Mesendoderm (in vitro differentiated cells): ENCODE measurements at regions not wholly inside any gene's neighbourhood (a gene's known extent, or its start where the extent isn't known, plus 50 kb on each side); places are given as distances from the start of the nearest gene placed in this dataset.

ENCODE experiments used
- DNase-seq: peaks from one replicate; pipeline ENCODE4 v3.0.0; 2013
- H2AK5ac ChIP-seq: 2 replicates; pipeline ENCODE4 v1.6.1; 2013; ENCODE audit warnings: low read length, inconsistent platforms
- H2BK120ac ChIP-seq: 2 replicates; pipeline ENCODE4 v1.6.1; 2013; ENCODE audit warnings: low read depth, mild to moderate bottlenecking, low read length, moderate library complexity, mixed read lengths
- H2BK15ac ChIP-seq: replicated peaks from 2 replicates; pipeline ENCODE4 v1.6.1; 2013; ENCODE audit warnings: low read depth, mild to moderate bottlenecking, moderate library complexity
- H2BK5ac ChIP-seq: 2 replicates; pipeline ENCODE4 v1.6.1; 2013; ENCODE audit warnings: low read length, inconsistent platforms
- H3K18ac ChIP-seq: 2 replicates; pipeline ENCODE4 v1.6.1; 2013; ENCODE audit warnings: mild to moderate bottlenecking, low read length, mixed read lengths
- H3K23ac ChIP-seq: one replicate; pipeline ENCODE4 v1.6.1; 2013; ENCODE audit warnings: low read length
- H3K27ac ChIP-seq: 2 replicates; pipeline ENCODE4 v1.5.1; 2013; ENCODE audit warnings: low read depth, mild to moderate bottlenecking, inconsistent platforms, low read length, moderate library complexity
- H3K27me3 ChIP-seq: 2 replicates; pipeline ENCODE4 v1.6.1; 2013; ENCODE audit warnings: low read length, control low read depth, mild to moderate bottlenecking, inconsistent platforms; ENCODE audit not compliant: insufficient read depth, poor library complexity
- H3K36me3 ChIP-seq: 2 replicates; pipeline ENCODE4 v1.6.1; 2013; ENCODE audit warnings: low read length, inconsistent platforms; ENCODE audit not compliant: control insufficient read depth, insufficient read depth
- H3K4ac ChIP-seq: one replicate; pipeline ENCODE4 v1.6.1; 2013; ENCODE audit warnings: low read depth, mild to moderate bottlenecking, low read length, moderate library complexity
- H3K4me1 ChIP-seq: 2 replicates; pipeline ENCODE4 v1.6.1; 2013; ENCODE audit warnings: low read depth, low read length, inconsistent platforms; ENCODE audit not compliant: control insufficient read depth
- H3K4me2 ChIP-seq: 2 replicates; pipeline ENCODE4 v1.6.1; 2013; ENCODE audit warnings: low read length
- H3K4me3 ChIP-seq: 2 replicates; pipeline ENCODE4 v1.5.1; 2013; ENCODE audit warnings: mild to moderate bottlenecking, low read length
- H3K56ac ChIP-seq: one replicate; pipeline ENCODE4 v1.6.1; 2013; ENCODE audit warnings: low read length
- H3K79me1 ChIP-seq: 2 replicates; pipeline ENCODE4 v1.6.1; 2013; ENCODE audit warnings: low read length, inconsistent platforms
- H3K79me2 ChIP-seq: 2 replicates; pipeline ENCODE4 v1.6.1; 2013; ENCODE audit warnings: mild to moderate bottlenecking, low read length; ENCODE audit not compliant: control insufficient read depth, insufficient read depth
- H3K9ac ChIP-seq: 2 replicates; pipeline ENCODE4 v1.6.1; 2013; ENCODE audit warnings: low read length, inconsistent platforms
- H4K5ac ChIP-seq: one replicate; pipeline ENCODE4 v1.6.1; 2013; ENCODE audit warnings: low read length
- H4K8ac ChIP-seq: one replicate; pipeline ENCODE4 v1.6.1; 2013; ENCODE audit warnings: low read depth, mild to moderate bottlenecking, control low read depth, low read length, moderate library complexity
- WGBS: extraction: QIAGEN DNeasy Blood & Tissue Kit; methylation state at CpG from one replicate; pipeline ENCODE4 v1.1.7; 2013; ENCODE audit warnings: low lambda C conversion rate, missing lambda C conversion rate; ENCODE audit not compliant: insufficient coverage; ENCODE audit errors: extremely low coverage; 5-methylcytosine and 5-hydroxymethylcytosine counted together

- Histone ChIP-seq H3K27me3 (no peaks in the 10 kb centered on the region), H2BK120ac (no peak overlapping the region), H3K4me3 (no peak overlapping the region), H3K9ac (no peak overlapping the region), H2AK5ac (no peak overlapping the region), H3K56ac (no peak overlapping the region), H3K27ac (no peak overlapping the region), H2BK15ac (no peak overlapping the region), H2BK5ac (no peak overlapping the region), H3K23ac (no peak overlapping the region), H3K36me3 (no peaks in the 10 kb centered on the region), H4K5ac (no peak overlapping the region), H3K79me2 (no peaks in the 10 kb centered on the region), H3K4me1 (no peaks in the 10 kb centered on the region), H3K79me1 (no peaks in the 10 kb centered on the region), H3K18ac (no peak overlapping the region), H3K4me2 (no peak overlapping the region), H4K8ac (no peak overlapping the region), H3K4ac (no peak overlapping the region)
- DNase-seq = no peak
These were observed 984.9 kb downstream of the TLE4 start for GRCh38 chr9:80556631-80557030.

- no peak overlapping the region for H4K8ac ChIP-seq
- no CpG with 5 or more reads among the region's 2 CpGs for WGBS
- no peak overlapping the region for H3K4me2 ChIP-seq
- H3K23ac ChIP-seq = no peak overlapping the region
- no peaks in the 10 kb centered on the region for H3K27me3 ChIP-seq
- H3K79me1 ChIP-seq = no peaks in the 10 kb centered on the region
- H3K4me3 ChIP-seq = no peak overlapping the region
- no peak for DNase-seq
- no peaks in the 10 kb centered on the region for H3K79me2 ChIP-seq
- no peak overlapping the region for H3K9ac ChIP-seq
- H2BK5ac ChIP-seq = no peak overlapping the region
- H3K4me1 ChIP-seq = no peaks in the 10 kb centered on the region
- no peak overlapping the region for H3K27ac ChIP-seq
- H3K18ac ChIP-seq = no peak overlapping the region
- no peak overlapping the region for H4K5ac ChIP-seq
- no peak overlapping the region for H3K4ac ChIP-seq
- no peak overlapping the region for H2BK120ac ChIP-seq
- no peak overlapping the region for H3K56ac ChIP-seq
- no peaks in the 10 kb centered on the region for H3K36me3 ChIP-seq
- H2AK5ac ChIP-seq = no peak overlapping the region
- no peak overlapping the region for H2BK15ac ChIP-seq
These were observed 984.1 kb downstream of the TLE4 start for GRCh38 chr9:80555782-80556325.

- no peak overlapping the region for H3K23ac ChIP-seq
- no peak overlapping the region for H4K5ac ChIP-seq
- H2BK5ac ChIP-seq = no peak overlapping the region
- H3K79me1 ChIP-seq = no peaks in the 10 kb centered on the region
- H3K27ac ChIP-seq = no peak overlapping the region
- H3K56ac ChIP-seq = no peak overlapping the region
- no peaks in the 10 kb centered on the region for H3K36me3 ChIP-seq
- H3K4me2 ChIP-seq = no peak overlapping the region
- no peak overlapping the region for H3K4ac ChIP-seq
- DNase-seq = no peak
- H2AK5ac ChIP-seq = no peak overlapping the region
- H2BK120ac ChIP-seq = no peak overlapping the region
- no peaks in the 10 kb centered on the region for H3K4me1 ChIP-seq
- no peak overlapping the region for H3K18ac ChIP-seq
- H3K4me3 ChIP-seq = no peak overlapping the region
- no peak overlapping the region for H4K8ac ChIP-seq
- H3K9ac ChIP-seq = no peak overlapping the region
- no peaks in the 10 kb centered on the region for H3K79me2 ChIP-seq
- no peak overlapping the region for H2BK15ac ChIP-seq
- no peaks in the 10 kb centered on the region for H3K27me3 ChIP-seq
These were observed 983.1 kb downstream of the TLE4 start for GRCh38 chr9:80554856-80555255.

- Histone ChIP-seq H2AK5ac (no peak overlapping the region), H3K79me2 (no peaks in the 10 kb centered on the region), H3K27ac (no peak overlapping the region), H2BK5ac (no peak overlapping the region), H3K4ac (no peak overlapping the region), H3K18ac (no peak overlapping the region), H2BK120ac (no peak overlapping the region), H4K5ac (no peak overlapping the region), H3K4me3 (no peak overlapping the region), H3K4me1 (no peaks in the 10 kb centered on the region), H3K9ac (no peak overlapping the region), H3K27me3 (no peaks in the 10 kb centered on the region), H3K36me3 (no peaks in the 10 kb centered on the region), H3K79me1 (no peaks in the 10 kb centered on the region), H3K56ac (no peak overlapping the region), H2BK15ac (no peak overlapping the region), H3K23ac (no peak overlapping the region), H3K4me2 (no peak overlapping the region), H4K8ac (no peak overlapping the region)
- no CpG with 5 or more reads among the region's 3 CpGs for WGBS
- DNase-seq = no peak
These were observed 982.5 kb downstream of the TLE4 start for GRCh38 chr9:80554301-80554700.

GRCh38 chr9:80552931-80553330 lies 981.2 kb downstream of the TLE4 start:
- Histone ChIP-seq H3K9ac (no peak overlapping the region), H3K79me2 (no peaks in the 10 kb centered on the region), H3K27me3 (no peaks in the 10 kb centered on the region), H4K5ac (no peak overlapping the region), H3K27ac (no peak overlapping the region), H4K8ac (no peak overlapping the region), H3K36me3 (no peaks in the 10 kb centered on the region), H3K23ac (no peak overlapping the region), H2BK15ac (no peak overlapping the region), H3K18ac (no peak overlapping the region), H3K4me3 (no peak overlapping the region), H2AK5ac (no peak overlapping the region), H2BK5ac (no peak overlapping the region), H2BK120ac (no peak overlapping the region), H3K4me1 (no peaks in the 10 kb centered on the region), H3K4ac (no peak overlapping the region), H3K79me1 (no peaks in the 10 kb centered on the region), H3K56ac (no peak overlapping the region), H3K4me2 (no peak overlapping the region)
- WGBS = no CpG with 5 or more reads among the region's 6 CpGs
- peak; percentile 2 for DNase-seq

- no peak overlapping the region for H2AK5ac ChIP-seq
- H3K36me3 ChIP-seq = no peaks in the 10 kb centered on the region
- no peak overlapping the region for H4K5ac ChIP-seq
- no peak overlapping the region for H2BK5ac ChIP-seq
- H4K8ac ChIP-seq = no peak overlapping the region
- no peak overlapping the region for H2BK15ac ChIP-seq
- no peak overlapping the region for H3K18ac ChIP-seq
- no peak overlapping the region for H3K27ac ChIP-seq
- H3K4me3 ChIP-seq = no peak overlapping the region
- no peaks in the 10 kb centered on the region for H3K27me3 ChIP-seq
- no peak overlapping the region for H3K56ac ChIP-seq
- no peak overlapping the region for H2BK120ac ChIP-seq
- no peak overlapping the region for H3K23ac ChIP-seq
- no peak for DNase-seq
- H3K9ac ChIP-seq = no peak overlapping the region
- no peak overlapping the region for H3K4me2 ChIP-seq
- H3K79me2 ChIP-seq = no peaks in the 10 kb centered on the region
- no peaks in the 10 kb centered on the region for H3K79me1 ChIP-seq
- H3K4ac ChIP-seq = no peak overlapping the region
- no peaks in the 10 kb centered on the region for H3K4me1 ChIP-seq
These were observed 978.4 kb downstream of the TLE4 start for GRCh38 chr9:80550181-80550580.
